Stomach (tissue), 8 donors: ENCODE measurements at regions not wholly inside any gene's neighbourhood (a gene's known extent, or its start where the extent isn't known, plus 50 kb on each side); places are given as distances from the start of the nearest gene placed in this dataset.
"Not testable (repeated sequence)": the region's sequence is repeated elsewhere in the genome, so short reads cannot be mapped to it uniquely, and the experiment has no call there.

Experiments
- DNase-seq, 2 donors: peaks; one replicate each; pipeline versions ENCODE4 v3.0.0 to v3.0.0-alpha.2; 2013 to 2019
- H3K27ac ChIP-seq, 5 donors: fragments of 200-600 bp in 4 of 5; sonication (generic) in 4 of 5; one replicate each; pipeline ENCODE4 v1.5.1; 2013 to 2019; ENCODE audit warnings: mild to moderate bottlenecking in 1 of 5, moderate library complexity in 1 of 5
- H3K27me3 ChIP-seq, 3 donors: fragments of 200-600 bp; sonication (generic); one replicate each; pipeline ENCODE4 v1.5.1; 2017 to 2019; ENCODE audit warnings: mixed run types in 1 of 3
- H3K36me3 ChIP-seq, 4 donors: fragments of 200-600 bp; sonication (generic); 1 replicate in 3 of 4; 2 replicates in 1 of 4; pipeline ENCODE4 v1.5.1; 2016 to 2019
- H3K4me1 ChIP-seq, 4 donors: fragments of 200-600 bp; sonication (generic); one replicate each; pipeline ENCODE4 v1.5.1; 2016 to 2019
- H3K4me3 ChIP-seq, 4 donors: fragments of 200-600 bp; sonication (generic) in 3 of 4; one replicate each; pipeline ENCODE4 v1.5.1; 2016 to 2019; ENCODE audit warnings: mild to moderate bottlenecking in 1 of 4
- H3K9me3 ChIP-seq, 4 donors: fragments of 200-600 bp; sonication (generic); one replicate each; pipeline ENCODE4 v1.5.1; 2016 to 2019
- CTCF ChIP-seq, 7 experiments: fragments of 450-650 bp in 4 of 7; fragments of 200-600 bp in 3 of 7; sonication (generic) in 3 of 7; IDR thresholded peaks; one replicate each; pipeline ENCODE4 v1.5.1; 2016 to 2019; ENCODE audit warnings: antibody characterized with exemption in 7 of 7, control low read depth in 2 of 7, mild to moderate bottlenecking in 1 of 7
- EP300 ChIP-seq: sonication (generic); formaldehyde crosslinking; IDR thresholded peaks from one replicate; pipeline ENCODE4 v1.6.1; 2017; ENCODE audit warnings: antibody characterized with exemption
- POLR2A ChIP-seq, 4 donors: fragments of 450-650 bp; IDR thresholded peaks; one replicate each; pipeline ENCODE4 v1.6.1; 2016; ENCODE audit warnings: antibody characterized with exemption in 4 of 4, control low read depth in 2 of 4, mild to moderate bottlenecking in 1 of 4, moderate library complexity in 1 of 4
- POLR2AphosphoS5 ChIP-seq, 3 donors: sonication (generic); formaldehyde crosslinking; IDR thresholded peaks; one replicate each; pipeline ENCODE4 v1.6.1; 2016; ENCODE audit warnings: antibody characterized with exemption in 3 of 3
- WGBS, 5 donors: extraction: QIAGEN DNeasy Blood & Tissue Kit in 3 of 5; methylation state at CpG; one replicate each; pipeline versions ENCODE4 v1.1.5 to v1.1.7; 2013 to 2018; 5-methylcytosine and 5-hydroxymethylcytosine counted together
- intact Hi-C: fragments of 100-400 bp; cut with DNase I; formaldehyde crosslinking; loops from one replicate; pipeline ENCODE4 v1.15.1; 2023; ENCODE audit warnings: low total_unique reads
- donor health status: healthy with polysubstance abuse.
- donor health status: Bipolar disorder and iron deficiency.
- donor health status: healthy.

DNA sequence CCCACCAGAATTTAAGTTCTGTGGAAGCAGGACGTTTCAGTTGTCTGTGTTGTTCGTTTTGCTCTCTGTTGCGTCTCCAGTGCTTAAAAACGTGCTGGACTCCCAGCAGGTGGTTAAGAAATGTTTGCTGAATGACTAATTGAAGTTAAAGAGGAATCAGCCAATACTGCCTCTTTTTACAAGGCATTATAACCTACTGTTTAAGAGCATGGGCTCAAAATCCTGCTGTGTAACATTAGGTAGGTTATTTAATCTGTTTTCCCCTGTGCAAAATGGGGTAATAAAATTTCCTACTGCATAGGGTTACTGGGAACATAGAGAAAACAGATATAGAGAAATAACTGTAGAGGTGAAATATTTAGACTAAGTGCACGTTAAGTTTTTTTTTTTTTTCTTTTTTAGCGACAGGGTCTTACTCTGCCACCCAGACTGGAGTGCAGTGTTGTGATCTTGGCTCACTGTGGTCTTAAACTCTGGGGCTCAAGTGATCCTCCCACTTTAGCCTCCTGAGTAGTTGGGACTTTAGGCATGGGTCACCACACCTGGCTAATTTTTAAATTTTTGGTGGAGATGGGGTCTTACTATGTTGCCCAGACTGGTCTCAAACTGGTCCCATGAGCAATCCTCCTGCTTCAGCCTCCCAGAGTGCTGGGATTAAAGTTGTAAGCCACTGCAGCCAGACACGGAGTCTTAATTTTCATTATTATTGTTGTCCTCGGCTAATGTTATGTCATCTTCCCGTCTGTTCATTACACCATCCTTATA, 139.4 kb upstream of the PRICKLE1 start:
- DNase-seq: no peak
- no peaks in the 10 kb centered on the region for H3K36me3 ChIP-seq
- no peak overlapping the region for H3K4me3 ChIP-seq
- WGBS, 5 donors: 72 to 78% (median 76%) methylated on average over 9 of the region's 9 CpGs
- no peak overlapping the region for H3K27ac ChIP-seq
- no peaks in the 10 kb centered on the region for H3K27me3 ChIP-seq
- TF ChIP-seq CTCF (IDR thresholded peaks at IDR 0.05): no peak
- no peak for TF ChIP-seq EP300
- no peak for TF ChIP-seq POLR2A (IDR thresholded peaks at IDR 0.05)
- TF ChIP-seq POLR2AphosphoS5 (IDR thresholded peaks at IDR 0.05): no peak
- H3K9me3 ChIP-seq: peaks cover 0 to 18% (median 7%) of the 10 kb centered on the region in 4 donors
- intact Hi-C loops: no loop called here
- H3K4me1 ChIP-seq: no peaks in the 10 kb centered on the region

- Histone ChIP-seq H3K36me3 (no peaks in the 10 kb centered on the region), H3K27ac (no peak overlapping the region), H3K4me1 (no peaks in the 10 kb centered on the region), H3K9me3 (peaks cover 0 to 18% (median 7%) of the 10 kb centered on the region in 4 donors), H3K27me3 (no peaks in the 10 kb centered on the region), H3K4me3 (no peak overlapping the region)
- no peak for DNase-seq
- WGBS, 5 donors: 55 to 73% (median 66%) methylated on average over 2 of the region's 2 CpGs
- TF ChIP-seq POLR2AphosphoS5 (IDR thresholded peaks at IDR 0.05): no peak
- no peak for TF ChIP-seq EP300
- no peak for TF ChIP-seq POLR2A (IDR thresholded peaks at IDR 0.05)
- no peak for TF ChIP-seq CTCF (IDR thresholded peaks at IDR 0.05)
- intact Hi-C loops: no loop called here
Observed at GRCh38 chr12:42728287-42728686, 138.7 kb upstream of the PRICKLE1 start.

GRCh38 chr12:42725809-42726208, 136.3 kb upstream of the PRICKLE1 start:
- H3K27ac ChIP-seq: no peak overlapping the region
- no peaks in the 10 kb centered on the region for H3K4me1 ChIP-seq
- H3K27me3 ChIP-seq: no peaks in the 10 kb centered on the region
- H3K9me3 ChIP-seq: peaks cover 0 to 18% (median 7%) of the 10 kb centered on the region in 4 donors
- DNase-seq: no peak
- TF ChIP-seq POLR2AphosphoS5 (IDR thresholded peaks at IDR 0.05) (no peak), EP300 (no peak), POLR2A (IDR thresholded peaks at IDR 0.05) (no peak), CTCF (IDR thresholded peaks at IDR 0.05) (no peak)
- 72 to 92% (median 86%) methylated on average over 3 of the region's 3 CpGs for WGBS, 5 donors
- intact Hi-C loops: no loop called here
- no peaks in the 10 kb centered on the region for H3K36me3 ChIP-seq
- H3K4me3 ChIP-seq: no peak overlapping the region

- H3K9me3 ChIP-seq: no peaks in the 10 kb centered on the region
- no peak overlapping the region for H3K27ac ChIP-seq
- WGBS, 5 donors: 58 to 64% (median 60%) methylated on average over 5 of the region's 5 CpGs
- H3K4me3 ChIP-seq: no peak overlapping the region
- H3K27me3 ChIP-seq: no peaks in the 10 kb centered on the region
- intact Hi-C loops: no loop called here
- no peaks in the 10 kb centered on the region for H3K4me1 ChIP-seq
- TF ChIP-seq POLR2AphosphoS5 (IDR thresholded peaks at IDR 0.05) (no peak), EP300 (no peak), POLR2A (IDR thresholded peaks at IDR 0.05) (no peak)
- no peak for DNase-seq
- H3K36me3 ChIP-seq: no peaks in the 10 kb centered on the region
Observed at GRCh38 chr12:42716491-42716891, 126.9 kb upstream of the PRICKLE1 start.

GRCh38 chr12:42713566-42713965, 124.0 kb upstream of the PRICKLE1 start:
- intact Hi-C loops, H3K9me3 ChIP-seq, H3K4me3 ChIP-seq, H3K27ac ChIP-seq, H3K27me3 ChIP-seq, H3K4me1 ChIP-seq, H3K36me3 ChIP-seq, DNase-seq: not testable (repeated sequence)
- 80 to 94% (median 85%) methylated on average over 3 of the region's 3 CpGs for WGBS, 5 donors

- H3K36me3 ChIP-seq, H3K9me3 ChIP-seq, H3K4me1 ChIP-seq, H3K27ac ChIP-seq, H3K27me3 ChIP-seq, intact Hi-C loops, DNase-seq, H3K4me3 ChIP-seq: not testable (repeated sequence)
- WGBS, 5 donors: 61 to 70% (median 62%) methylated on average over 6 of the region's 6 CpGs
Observed at GRCh38 chr12:42708374-42708773, 118.8 kb upstream of the PRICKLE1 start.
